Endometrial microvascular endothelial cells (primary cell): ENCODE measurements at regions not wholly inside any gene's neighbourhood (a gene's known extent, or its start where the extent isn't known, plus 50 kb on each side); places are given as distances from the start of the nearest gene placed in this dataset.

Experiments used
- in situ Hi-C: cut with HindIII; loops from 2 replicates; pipeline ENCODE4 v1.10.0; 2017; ENCODE audit warnings: low sequenced_read_pairs, low pct_unique_long_range_greater_than_20kb; ENCODE audit errors: inconsistent ontology term

- in situ Hi-C loops: no loop called here
Observed at GRCh38 chr5:96576876-96577275, 85.3 kb upstream of the CAST start.

DNA sequence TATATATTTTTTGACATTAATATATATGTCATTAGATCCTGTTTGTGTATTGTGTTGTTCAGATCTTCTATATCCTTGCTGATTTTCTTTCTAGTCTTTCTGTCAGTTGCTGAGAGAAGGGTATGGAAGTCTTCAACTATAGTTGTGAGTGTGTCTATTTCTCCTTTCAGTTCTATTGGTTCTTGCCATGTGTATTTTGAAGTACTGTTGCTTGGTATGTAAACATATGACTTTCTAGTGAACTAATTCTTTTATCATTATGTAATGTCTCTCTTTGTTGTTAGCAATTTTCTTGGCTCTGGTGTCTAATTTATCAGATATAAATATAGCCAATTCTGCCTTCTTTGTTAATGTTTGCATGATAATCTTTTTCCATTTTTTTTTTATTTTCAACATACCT lies 84.3 kb upstream of the CAST start:
- in situ Hi-C loops: no loop called here

DNA sequence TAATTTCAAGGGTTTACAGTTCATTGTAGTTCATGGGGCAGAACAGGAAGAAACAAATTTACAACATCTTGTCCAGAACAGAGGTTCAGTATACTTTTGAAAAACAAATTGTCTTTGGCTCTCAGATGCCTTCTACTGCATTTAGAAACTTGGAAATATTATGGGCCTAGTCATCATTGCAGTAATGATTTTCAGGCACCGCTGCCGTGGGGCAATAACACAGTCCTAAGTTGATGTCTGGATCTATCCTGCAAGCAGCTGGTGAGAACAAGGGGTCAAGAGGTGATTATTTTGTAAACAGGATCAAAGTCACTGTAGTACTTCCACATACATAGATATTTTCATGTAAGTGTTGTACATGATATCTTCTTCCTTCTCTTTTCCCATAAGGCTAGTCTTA lies 82.5 kb upstream of the CAST start:
- in situ Hi-C loops: no loop called here

DNA sequence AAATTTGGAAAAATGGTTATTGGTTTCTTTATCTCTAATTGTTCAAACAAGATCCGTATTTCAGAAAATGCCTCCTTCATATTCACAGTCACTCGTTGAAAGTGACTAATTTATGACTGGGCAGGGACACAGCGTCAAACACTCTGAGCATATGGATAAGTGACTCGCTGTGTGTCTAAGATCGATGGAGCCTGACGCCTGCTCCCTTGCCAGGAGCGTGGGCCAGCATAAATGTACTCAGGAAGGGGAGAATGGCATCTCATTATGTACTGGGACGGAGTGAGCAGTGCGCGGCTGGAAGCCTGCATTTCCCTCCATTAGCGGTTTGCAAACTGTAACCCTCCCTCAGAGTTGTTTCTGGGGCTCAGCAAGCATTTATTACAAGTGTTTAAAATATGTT lies 79.8 kb upstream of the CAST start:
- in situ Hi-C loops: no loop called here

GRCh38 chr5:96584712-96585111 lies 77.5 kb upstream of the CAST start:
- in situ Hi-C loops: no loop called here

DNA sequence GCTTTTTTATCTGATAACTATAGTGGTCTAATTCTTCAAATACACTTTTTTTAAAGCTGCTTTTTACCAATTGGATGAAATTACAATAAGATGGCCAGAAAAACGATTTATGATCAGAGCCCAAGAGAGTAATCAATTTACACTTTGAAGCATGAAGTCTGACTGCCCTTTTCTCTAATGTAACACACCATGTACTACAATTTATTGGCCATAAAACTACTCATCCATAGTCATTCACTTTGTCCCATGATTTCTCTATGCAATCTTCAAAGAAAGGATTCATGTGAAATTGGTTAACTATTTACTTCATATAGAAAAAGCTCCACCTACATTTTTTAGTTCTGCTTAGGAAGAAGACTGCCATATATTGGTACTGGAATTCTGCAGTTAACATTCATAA lies 73.6 kb upstream of the CAST start:
- in situ Hi-C loops: no loop called here

DNA sequence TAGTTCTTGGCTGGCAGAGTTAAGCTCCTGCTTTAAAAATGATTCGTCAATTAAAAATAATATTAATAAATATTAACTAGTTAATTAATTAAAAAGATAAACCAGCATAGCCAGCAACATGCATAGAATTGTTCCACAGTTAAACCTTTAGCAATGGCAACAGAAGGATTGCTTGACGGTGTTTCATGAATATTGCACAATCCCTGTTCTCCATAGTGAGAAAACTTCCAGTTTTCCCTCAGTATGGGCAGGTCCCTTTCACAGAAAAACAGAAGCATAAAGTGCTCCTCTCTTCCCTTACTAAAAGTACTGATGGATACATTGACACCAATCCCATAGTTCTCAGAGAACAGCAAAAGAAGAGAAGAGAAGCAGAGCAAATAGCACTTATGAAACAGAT lies 71.4 kb upstream of the CAST start:
- in situ Hi-C loops: no loop called here

DNA sequence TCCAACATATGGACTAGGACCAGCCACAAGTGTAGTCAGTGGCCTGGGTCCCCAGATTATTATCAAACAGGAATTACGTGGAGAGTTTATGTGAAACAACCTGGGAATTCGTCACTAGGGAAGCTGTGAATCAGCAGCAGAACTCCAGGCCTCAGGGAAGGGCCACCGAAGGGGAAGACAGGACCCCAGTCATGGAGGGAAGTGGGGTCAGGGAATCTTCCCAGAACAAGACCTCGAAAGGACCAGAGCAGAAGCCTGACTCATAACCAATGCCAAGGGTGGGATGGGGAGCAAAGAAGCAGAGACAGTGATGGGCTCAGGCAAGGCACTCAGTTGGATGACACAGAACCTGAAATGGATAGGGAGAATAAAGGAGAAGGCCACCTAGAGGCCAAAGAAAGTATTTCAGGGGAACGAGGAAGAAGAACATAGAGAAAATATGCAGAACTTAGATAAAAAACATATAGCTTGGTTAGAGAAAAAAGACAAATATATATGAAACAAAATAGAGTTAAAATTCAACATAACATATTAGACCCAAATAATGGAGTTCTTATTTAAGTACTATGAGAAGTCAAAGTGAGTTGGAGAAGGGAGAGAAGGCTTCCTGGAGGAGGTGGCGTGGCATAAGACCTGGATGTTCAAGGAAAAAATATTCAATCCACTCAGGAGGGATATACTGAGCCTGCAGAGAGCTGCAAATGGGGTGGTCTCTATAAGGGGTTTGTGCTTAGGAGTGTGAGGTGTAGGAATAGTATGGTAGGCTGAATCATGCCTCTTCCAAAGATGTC lies 66.7 kb upstream of the CAST start:
- in situ Hi-C loops: no loop called here

GRCh38 chr5:96597438-96598020 lies 64.6 kb upstream of the CAST start:
- in situ Hi-C loops: no loop called here

GRCh38 chr5:96601200-96601599 lies 61.0 kb upstream of the CAST start:
- in situ Hi-C loops: loop anchor here (25.0 kb wide), 2 partner anchors 264 to 561 kb away; no protein-coding TSS in a partner anchor

DNA sequence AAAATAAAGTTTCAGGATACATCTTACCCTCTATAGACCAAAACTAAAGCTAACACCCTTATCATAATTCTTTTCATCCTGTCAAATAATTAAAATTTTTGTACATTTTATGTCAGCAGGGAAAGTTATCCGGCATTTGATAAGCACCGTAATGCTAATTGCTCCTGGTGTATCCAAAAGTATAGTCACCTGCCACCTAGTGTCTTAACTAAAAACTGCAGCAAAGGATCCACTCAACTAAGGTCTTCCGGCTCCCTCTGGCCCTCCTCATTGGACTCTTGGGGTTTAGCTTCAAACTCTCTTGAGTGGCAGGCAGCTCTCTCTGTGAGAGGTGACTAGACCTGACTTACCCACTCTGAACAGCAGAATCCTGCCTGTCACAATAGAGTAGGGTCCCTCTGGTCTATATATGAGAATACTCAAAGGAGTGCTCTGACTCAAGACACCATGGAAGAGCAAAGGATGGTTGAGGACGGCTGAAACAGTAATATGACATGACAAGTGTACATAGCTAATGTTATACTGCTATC lies 60.4 kb upstream of the CAST start:
- in situ Hi-C loops: loop anchor here (25.0 kb wide), 2 partner anchors 264 to 561 kb away; no protein-coding TSS in a partner anchor

GRCh38 chr5:96602776-96603175 lies 59.4 kb upstream of the CAST start:
- in situ Hi-C loops: loop anchor here (25.0 kb wide), 2 partner anchors 265 to 560 kb away; no protein-coding TSS in a partner anchor

DNA sequence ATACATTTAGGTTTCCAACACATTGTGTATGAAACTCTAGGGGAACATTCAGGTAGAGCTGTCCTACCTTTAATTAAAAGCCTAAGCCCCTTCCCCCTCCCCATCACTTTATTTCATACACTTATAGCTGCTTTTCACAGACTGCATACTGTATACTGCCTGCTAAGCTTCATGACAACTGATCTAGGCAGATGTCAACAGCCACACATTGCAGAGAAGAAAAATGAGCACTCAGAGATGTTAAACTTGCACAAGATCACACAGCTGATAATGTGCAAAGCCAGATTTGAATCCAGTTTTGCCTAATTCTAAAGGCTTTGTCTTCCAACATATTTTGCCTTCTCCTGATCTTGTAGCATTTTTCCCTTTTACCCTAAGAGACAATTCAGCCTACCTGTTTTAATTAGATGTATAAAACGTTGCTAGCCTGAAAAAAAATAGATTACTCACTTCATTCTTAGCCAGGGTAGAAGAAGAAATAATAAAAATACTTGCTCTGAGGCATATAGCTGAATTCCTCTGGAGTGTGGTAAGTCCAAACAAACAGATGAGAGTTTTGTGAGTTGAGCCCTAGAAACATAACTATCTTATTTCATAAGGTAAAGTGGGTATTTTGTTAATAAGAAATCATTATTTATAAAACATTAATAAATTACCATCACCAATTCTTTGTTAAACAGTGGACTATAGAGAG lies 56.9 kb upstream of the CAST start:
- in situ Hi-C loops: loop anchor here (25.0 kb wide), 2 partner anchors 268 to 557 kb away; no protein-coding TSS in a partner anchor

- in situ Hi-C loops: loop anchor here (25.0 kb wide), 2 partner anchors 272 to 553 kb away; no protein-coding TSS in a partner anchor
Observed at GRCh38 chr5:96609369-96609768, 52.8 kb upstream of the CAST start.

DNA sequence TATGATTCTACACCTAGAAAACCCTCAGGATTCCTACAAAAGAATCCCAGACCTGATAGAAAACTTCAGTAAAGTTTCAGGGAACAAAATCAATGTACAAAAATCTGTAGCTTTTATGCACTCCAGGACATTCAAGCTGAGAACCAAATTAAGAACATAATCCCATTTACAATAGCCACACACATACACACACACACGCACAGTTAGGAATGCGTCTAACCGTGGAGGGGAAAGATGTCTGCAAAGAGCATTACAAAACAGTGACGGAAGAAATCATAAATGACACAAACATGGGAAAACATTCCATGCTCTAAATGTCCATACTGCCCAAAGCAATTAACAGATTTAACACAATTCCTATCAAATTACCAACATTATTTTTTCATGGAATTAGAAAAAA lies 51.4 kb upstream of the CAST start:
- in situ Hi-C loops: loop anchor here (25.0 kb wide), 2 partner anchors 273 to 552 kb away; no protein-coding TSS in a partner anchor

- in situ Hi-C loops: loop anchor here (25.0 kb wide), 2 partner anchors 275 to 550 kb away; no protein-coding TSS in a partner anchor
Observed at GRCh38 chr5:96611946-96612345, 50.2 kb upstream of the CAST start.
